ENCODE measurements at regions not wholly inside any gene's neighbourhood (a gene's known extent, or its start where the extent isn't known, plus 50 kb on each side); places are given as distances from the start of the nearest gene placed in this dataset.

- TF ChIP-seq FOXM1 (IDR thresholded peaks at IDR 0.05; ENCODE audit: borderline replicate concordance, low read depth) = no peak
- no peak for TF ChIP-seq CREB1 (IDR thresholded peaks at IDR 0.05; ENCODE audit: low read depth)
- TF ChIP-seq USF1 (IDR thresholded peaks at IDR 0.05) = no peak
- TF ChIP-seq YY1 (IDR thresholded peaks at IDR 0.05; ENCODE audit: low read depth) = no peak
- TF ChIP-seq, protein P1, sequence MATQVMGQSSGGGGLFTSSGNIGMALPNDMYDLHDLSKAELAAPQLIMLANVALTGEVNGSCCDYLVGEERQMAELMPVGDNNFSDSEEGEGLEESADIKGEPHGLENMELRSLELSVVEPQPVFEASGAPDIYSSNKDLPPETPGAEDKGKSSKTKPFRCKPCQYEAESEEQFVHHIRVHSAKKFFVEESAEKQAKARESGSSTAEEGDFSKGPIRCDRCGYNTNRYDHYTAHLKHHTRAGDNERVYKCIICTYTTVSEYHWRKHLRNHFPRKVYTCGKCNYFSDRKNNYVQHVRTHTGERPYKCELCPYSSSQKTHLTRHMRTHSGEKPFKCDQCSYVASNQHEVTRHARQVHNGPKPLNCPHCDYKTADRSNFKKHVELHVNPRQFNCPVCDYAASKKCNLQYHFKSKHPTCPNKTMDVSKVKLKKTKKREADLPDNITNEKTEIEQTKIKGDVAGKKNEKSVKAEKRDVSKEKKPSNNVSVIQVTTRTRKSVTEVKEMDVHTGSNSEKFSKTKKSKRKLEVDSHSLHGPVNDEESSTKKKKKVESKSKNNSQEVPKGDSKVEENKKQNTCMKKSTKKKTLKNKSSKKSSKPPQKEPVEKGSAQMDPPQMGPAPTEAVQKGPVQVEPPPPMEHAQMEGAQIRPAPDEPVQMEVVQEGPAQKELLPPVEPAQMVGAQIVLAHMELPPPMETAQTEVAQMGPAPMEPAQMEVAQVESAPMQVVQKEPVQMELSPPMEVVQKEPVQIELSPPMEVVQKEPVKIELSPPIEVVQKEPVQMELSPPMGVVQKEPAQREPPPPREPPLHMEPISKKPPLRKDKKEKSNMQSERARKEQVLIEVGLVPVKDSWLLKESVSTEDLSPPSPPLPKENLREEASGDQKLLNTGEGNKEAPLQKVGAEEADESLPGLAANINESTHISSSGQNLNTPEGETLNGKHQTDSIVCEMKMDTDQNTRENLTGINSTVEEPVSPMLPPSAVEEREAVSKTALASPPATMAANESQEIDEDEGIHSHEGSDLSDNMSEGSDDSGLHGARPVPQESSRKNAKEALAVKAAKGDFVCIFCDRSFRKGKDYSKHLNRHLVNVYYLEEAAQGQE (IDR thresholded peaks at IDR 0.05; ENCODE audit: low read depth) = no peak
- TF ChIP-seq MAX (IDR thresholded peaks at IDR 0.05) = no peak
- no peak for TF ChIP-seq RAD21 (IDR thresholded peaks at IDR 0.05; ENCODE audit: low read depth)
- no peak for TF ChIP-seq EGR1 (IDR thresholded peaks at IDR 0.05)
- TF ChIP-seq NFIC (IDR thresholded peaks at IDR 0.05) = no peak
- TF ChIP-seq TEAD4 (IDR thresholded peaks at IDR 0.05) = no peak
- no peak for TF ChIP-seq TAF1 (IDR thresholded peaks at IDR 0.05; ENCODE audit: low read depth)
- TF ChIP-seq EP300 (IDR thresholded peaks at IDR 0.05; ENCODE audit: borderline replicate concordance) = no peak
- TF ChIP-seq CEBPB (IDR thresholded peaks at IDR 0.05) = no peak
Measured at GRCh38 chr11:70555078-70555477, 156.7 kb downstream of the CTTN start.
